Peyer's patch (tissue), 4 donors: ENCODE measurements at regions not wholly inside any gene's neighbourhood (a gene's known extent, or its start where the extent isn't known, plus 50 kb on each side); places are given as distances from the start of the nearest gene placed in this dataset.

Experiments used
- DNase-seq, 3 donors: peaks; one replicate each; pipeline ENCODE4 v3.0.0-alpha.2; 2017 to 2019
- H3K27ac ChIP-seq, 4 donors: fragments of 200-600 bp; sonication (generic); one replicate each; pipeline ENCODE4 v1.5.1; 2016 to 2019
- H3K27me3 ChIP-seq, 2 donors: fragments of 200-600 bp; sonication (generic); one replicate each; pipeline ENCODE4 v1.5.1; 2019
- H3K36me3 ChIP-seq, 3 donors: fragments of 200-600 bp; sonication (generic); one replicate each; pipeline ENCODE4 v1.5.1; 2016 to 2019
- H3K4me1 ChIP-seq, 4 donors: fragments of 200-600 bp; sonication (generic); one replicate each; pipeline ENCODE4 v1.5.1; 2016 to 2019
- H3K4me3 ChIP-seq, 4 donors: fragments of 200-600 bp; sonication (generic); 1 replicate in 3 of 4; 2 replicates in 1 of 4; pipeline ENCODE4 v1.5.1; 2016 to 2019; ENCODE audit warnings: mild to moderate bottlenecking in 1 of 4
- H3K9me3 ChIP-seq, 4 donors: fragments of 200-600 bp; sonication (generic); one replicate each; pipeline ENCODE4 v1.5.1; 2016 to 2019; ENCODE audit warnings: mild to moderate bottlenecking in 1 of 4
- POLR2A ChIP-seq, 2 donors: fragments of 450-650 bp; IDR thresholded peaks; one replicate each; pipeline ENCODE4 v1.5.1; 2017; ENCODE audit warnings: antibody characterized with exemption in 2 of 2, mild to moderate bottlenecking in 2 of 2, moderate library complexity in 2 of 2
- TF ChIP-seq, protein P1 (sequence below), 6 experiments: fragments of 450-650 bp in 4 of 6; fragments of 200-600 bp in 2 of 6; sonication (generic) in 1 of 6; IDR thresholded peaks; one replicate each; pipeline ENCODE4 v1.5.1; 2017 to 2019; ENCODE audit warnings: antibody characterized with exemption in 6 of 6, mild to moderate bottlenecking in 3 of 6, moderate library complexity in 1 of 6

DNA sequence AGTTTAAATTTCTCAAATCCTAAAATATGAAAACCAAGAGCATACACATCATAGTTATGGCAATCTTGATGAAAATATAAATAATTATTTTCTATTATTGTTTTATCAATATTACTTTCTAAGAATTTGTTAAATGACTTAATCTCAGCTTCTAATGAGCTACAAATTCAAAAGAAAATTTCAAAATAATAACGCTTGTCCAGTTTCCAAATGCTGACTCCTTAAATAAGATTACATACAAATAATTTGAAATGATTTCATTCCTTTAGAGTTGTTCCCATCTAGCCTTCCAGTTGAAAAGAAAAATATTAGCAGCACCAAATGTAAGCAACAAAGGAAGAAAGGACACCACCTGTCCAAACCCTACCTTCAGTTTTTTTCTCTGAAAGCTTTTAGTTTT, 82.4 kb upstream of the COL5A2 start:
- no peak for DNase-seq
- Histone ChIP-seq H3K27me3 (no peaks in the 10 kb centered on the region), H3K4me1 (no peaks in the 10 kb centered on the region), H3K27ac (no peak overlapping the region), H3K9me3 (no peaks in the 10 kb centered on the region), H3K36me3 (no peaks in the 10 kb centered on the region), H3K4me3 (no peak overlapping the region)
- TF ChIP-seq POLR2A (IDR thresholded peaks at IDR 0.05), result no peak
- TF ChIP-seq, protein P1, sequence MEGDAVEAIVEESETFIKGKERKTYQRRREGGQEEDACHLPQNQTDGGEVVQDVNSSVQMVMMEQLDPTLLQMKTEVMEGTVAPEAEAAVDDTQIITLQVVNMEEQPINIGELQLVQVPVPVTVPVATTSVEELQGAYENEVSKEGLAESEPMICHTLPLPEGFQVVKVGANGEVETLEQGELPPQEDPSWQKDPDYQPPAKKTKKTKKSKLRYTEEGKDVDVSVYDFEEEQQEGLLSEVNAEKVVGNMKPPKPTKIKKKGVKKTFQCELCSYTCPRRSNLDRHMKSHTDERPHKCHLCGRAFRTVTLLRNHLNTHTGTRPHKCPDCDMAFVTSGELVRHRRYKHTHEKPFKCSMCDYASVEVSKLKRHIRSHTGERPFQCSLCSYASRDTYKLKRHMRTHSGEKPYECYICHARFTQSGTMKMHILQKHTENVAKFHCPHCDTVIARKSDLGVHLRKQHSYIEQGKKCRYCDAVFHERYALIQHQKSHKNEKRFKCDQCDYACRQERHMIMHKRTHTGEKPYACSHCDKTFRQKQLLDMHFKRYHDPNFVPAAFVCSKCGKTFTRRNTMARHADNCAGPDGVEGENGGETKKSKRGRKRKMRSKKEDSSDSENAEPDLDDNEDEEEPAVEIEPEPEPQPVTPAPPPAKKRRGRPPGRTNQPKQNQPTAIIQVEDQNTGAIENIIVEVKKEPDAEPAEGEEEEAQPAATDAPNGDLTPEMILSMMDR (IDR thresholded peaks at IDR 0.05), result no peak

GRCh38 chr2:189265696-189266320, 86.2 kb upstream of the COL5A2 start:
- Histone ChIP-seq H3K4me3 (no peak overlapping the region), H3K36me3 (no peaks in the 10 kb centered on the region), H3K4me1 (no peaks in the 10 kb centered on the region), H3K27me3 (no peaks in the 10 kb centered on the region), H3K27ac (no peak overlapping the region), H3K9me3 (no peaks in the 10 kb centered on the region)
- DNase-seq, result no peak
- TF ChIP-seq, protein P1 (IDR thresholded peaks at IDR 0.05), result no peak
- no peak for TF ChIP-seq POLR2A (IDR thresholded peaks at IDR 0.05)

DNA sequence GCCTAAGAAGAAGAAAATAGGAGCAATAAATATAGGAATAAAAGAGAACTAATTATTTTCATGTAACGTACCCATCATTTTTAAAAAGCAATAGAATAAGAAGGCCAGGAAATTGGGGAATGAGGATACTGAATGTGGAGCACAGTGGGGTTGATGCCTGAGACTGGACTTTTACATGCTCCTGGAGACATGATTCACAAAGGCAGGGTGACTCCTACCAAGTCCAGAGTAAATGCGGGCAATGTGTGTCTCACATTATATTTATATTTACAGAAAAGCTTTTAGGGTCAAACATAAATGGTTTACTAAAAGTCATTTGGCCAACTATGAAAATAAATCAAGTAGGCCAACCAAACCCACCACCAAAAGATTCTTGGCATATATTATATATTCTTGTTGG, 87.9 kb upstream of the COL5A2 start:
- no peak overlapping the region for H3K4me3 ChIP-seq
- no peak overlapping the region for H3K27ac ChIP-seq
- TF ChIP-seq, protein P1 (IDR thresholded peaks at IDR 0.05), result no peak
- TF ChIP-seq POLR2A (IDR thresholded peaks at IDR 0.05), result no peak
- DNase-seq, result no peak
- H3K9me3 ChIP-seq, result no peaks in the 10 kb centered on the region
- no peaks in the 10 kb centered on the region for H3K27me3 ChIP-seq
- H3K4me1 ChIP-seq, result no peaks in the 10 kb centered on the region
- no peaks in the 10 kb centered on the region for H3K36me3 ChIP-seq

GRCh38 chr2:189267925-189268579, 88.5 kb upstream of the COL5A2 start:
- Histone ChIP-seq H3K4me1 (no peaks in the 10 kb centered on the region), H3K4me3 (no peak overlapping the region), H3K9me3 (no peaks in the 10 kb centered on the region), H3K27me3 (no peaks in the 10 kb centered on the region), H3K27ac (peak overlapping the region in 1 of 4 donors; percentile 1), H3K36me3 (no peaks in the 10 kb centered on the region)
- no peak for TF ChIP-seq POLR2A (IDR thresholded peaks at IDR 0.05)
- TF ChIP-seq, protein P1 (IDR thresholded peaks at IDR 0.05), result no peak
- DNase-seq, result no peak

- Histone ChIP-seq H3K27me3 (no peaks in the 10 kb centered on the region), H3K4me1 (no peaks in the 10 kb centered on the region), H3K36me3 (no peaks in the 10 kb centered on the region), H3K27ac (peak overlapping the region in 1 of 4 donors; percentile 1), H3K4me3 (no peak overlapping the region), H3K9me3 (no peaks in the 10 kb centered on the region)
- TF ChIP-seq, protein P1 (IDR thresholded peaks at IDR 0.05), result no peak
- TF ChIP-seq POLR2A (IDR thresholded peaks at IDR 0.05), result no peak
- DNase-seq, result no peak
Observed at GRCh38 chr2:189268763-189269162, 89.2 kb upstream of the COL5A2 start.
